NCI-H2029 treated with DMSO at 0.1 percent for 48 hours (cell line): ENCODE measurements at regions not wholly inside any gene's neighbourhood (a gene's known extent, or its start where the extent isn't known, plus 50 kb on each side); places are given as distances from the start of the nearest gene placed in this dataset.

ENCODE experiments used
- DNase-seq: peaks from one replicate; lab custom pipeline; 2025; lab: John Stamatoyannopoulos, UW

DNA sequence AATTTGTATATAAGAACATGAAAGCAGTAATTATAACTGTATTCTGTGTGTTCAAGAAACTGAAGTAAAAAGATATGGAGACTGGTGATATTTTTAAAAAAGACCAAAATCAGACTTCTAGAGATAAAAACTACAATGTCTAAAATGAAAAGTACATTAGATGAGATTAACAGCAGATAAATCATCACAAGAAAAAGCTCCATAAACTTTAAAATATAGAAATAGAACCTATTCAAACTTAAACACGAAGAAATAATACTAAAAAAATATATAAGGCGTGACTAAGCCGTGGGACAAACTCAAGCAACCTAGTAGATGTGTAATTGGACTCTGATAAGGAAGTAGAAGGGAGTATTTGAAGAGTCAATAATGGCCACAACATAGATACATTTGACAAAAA, 189.1 kb upstream of the ZMIZ1 start:
- no peak for DNase-seq

DNA sequence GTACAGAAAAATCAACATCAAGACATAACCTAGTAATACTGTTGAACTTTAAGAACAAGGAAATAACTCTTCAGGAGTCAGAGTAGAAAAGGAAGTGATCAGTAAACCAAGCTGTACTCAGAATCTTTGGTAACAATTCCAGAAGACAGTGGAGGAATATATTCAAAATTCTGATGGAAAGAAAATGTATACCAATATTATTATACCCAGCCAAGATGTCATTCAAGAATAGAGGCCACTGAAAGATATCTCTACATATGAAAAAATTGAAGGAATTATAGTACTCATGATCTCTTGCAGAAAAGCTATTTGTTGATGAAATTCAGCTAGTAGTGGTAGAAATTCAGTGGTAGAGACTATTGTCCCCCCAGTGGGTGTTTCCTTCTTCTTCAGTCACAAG, 182.6 kb upstream of the ZMIZ1 start:
- no peak for DNase-seq

DNA sequence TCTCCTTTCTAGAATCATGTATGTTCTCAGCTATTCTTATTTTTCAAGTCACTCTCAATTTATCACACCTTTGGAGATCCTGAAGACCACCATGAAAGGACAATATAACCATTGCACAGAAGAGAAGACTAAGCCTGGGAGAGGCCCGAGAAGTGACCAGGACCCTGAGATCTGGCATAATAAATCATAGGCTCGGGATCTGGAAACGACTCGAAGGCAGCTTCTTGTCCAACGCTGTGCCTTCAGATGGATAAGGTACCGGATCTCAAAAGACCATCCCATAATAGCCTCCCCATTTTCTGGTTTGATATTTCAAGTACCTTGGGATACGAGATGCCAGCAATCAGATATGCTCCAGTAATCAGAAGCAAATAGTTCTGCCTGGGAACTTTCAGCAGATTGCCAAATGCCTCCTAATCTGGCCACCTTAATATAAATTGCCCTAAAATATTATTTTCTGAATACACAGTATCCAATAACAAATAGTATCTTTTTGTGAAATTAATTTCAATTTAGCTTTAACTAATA, 179.2 kb upstream of the ZMIZ1 start:
- no peak for DNase-seq

DNA sequence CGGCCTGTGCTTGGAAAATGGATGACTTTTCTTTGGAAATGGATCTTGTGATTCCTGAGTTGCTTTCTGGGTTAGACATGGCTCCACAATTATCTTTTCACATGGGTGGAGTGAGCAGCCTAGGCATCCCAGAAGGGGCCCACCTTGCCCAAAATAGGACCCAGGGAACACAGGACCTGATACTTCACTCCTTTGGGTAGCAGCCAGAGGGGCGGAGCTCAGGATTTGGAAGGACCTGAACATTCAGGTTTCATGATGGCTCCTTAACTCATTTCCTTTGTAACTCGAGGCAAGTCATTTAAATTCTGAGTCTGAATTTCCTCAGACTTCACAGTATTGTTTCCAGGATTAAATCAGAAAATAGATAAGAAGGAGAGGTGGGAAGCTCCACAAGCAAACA, 178.3 kb upstream of the ZMIZ1 start:
- DNase-seq: no peak

DNA sequence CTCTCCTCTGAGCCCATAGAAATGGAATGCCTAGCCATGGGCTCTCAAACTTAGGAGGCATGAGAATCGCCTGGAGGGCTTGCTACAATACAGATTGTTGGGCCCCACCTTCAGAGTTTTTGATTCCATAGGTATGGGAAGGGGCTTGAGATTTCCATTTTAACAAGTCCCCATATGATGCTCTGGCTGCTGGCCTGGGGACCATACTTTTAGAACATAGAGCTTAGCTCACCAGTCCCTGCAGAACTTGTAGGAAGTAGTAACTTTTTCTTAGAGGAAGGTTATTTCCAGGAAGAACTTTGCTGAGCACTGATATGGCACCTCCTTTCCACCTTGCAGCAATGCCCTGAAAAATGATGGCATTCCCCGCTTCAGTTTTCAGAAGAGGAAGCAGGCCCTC, 177.0 kb upstream of the ZMIZ1 start:
- DNase-seq: no peak

DNA sequence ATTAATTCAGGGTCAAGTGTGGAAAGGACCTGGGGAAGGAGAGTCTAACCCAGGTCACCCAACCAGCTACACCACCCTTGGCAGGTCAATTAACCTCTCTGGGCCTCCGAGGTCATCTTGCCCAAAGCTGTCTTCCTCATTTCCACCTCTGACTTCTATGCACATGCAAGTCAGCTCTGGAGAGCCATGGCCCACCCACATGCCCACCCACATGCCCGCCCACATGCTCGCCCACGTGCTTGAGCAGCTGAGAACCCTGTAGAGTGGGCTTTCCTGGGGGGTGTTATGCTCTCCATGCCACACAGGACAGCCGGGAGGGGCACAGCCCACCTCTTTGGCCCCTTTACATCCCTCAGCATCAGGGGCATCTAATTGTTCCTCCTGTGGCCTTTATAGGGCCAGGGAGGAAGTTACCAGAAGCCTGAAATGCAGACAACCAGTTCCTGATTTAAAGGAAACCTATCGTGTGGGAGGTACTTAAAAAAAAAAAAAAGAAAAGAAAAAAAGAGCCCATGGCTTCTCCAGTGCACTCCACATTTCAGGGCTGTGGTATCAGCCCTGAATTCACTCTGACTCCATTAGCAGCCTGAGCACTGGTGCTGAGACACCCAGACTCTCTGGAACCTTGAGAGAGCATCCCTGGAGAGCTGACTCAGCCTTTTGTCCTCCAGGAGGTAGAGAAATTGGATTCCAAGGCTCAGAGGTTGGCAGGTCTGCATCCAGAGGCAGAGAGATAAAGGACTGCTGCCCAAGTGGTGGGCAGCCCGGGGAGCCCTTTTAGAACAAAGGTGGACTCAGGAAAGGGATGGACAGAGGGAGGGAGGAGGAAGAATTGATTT, 176.2 kb upstream of the ZMIZ1 start:
- no peak for DNase-seq

DNA sequence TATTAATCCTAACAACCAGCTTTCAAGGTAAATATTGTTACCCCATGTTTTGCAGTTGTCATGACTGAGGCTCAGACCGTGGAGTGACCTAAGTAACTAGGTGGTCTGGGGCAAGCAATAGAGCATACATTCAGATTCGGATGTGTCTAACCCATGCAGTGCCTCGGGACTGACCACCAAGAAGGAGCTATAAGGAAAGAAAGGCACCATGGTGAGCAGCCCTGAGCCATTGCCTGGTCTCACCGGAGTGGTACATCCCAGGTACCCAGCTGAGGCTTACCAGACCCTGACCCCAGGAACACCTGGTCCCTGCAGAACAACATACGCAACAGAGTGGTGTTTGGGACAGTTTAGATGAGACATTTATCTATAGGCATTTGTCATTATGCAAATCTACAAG, 175.5 kb upstream of the ZMIZ1 start:
- no peak for DNase-seq

DNA sequence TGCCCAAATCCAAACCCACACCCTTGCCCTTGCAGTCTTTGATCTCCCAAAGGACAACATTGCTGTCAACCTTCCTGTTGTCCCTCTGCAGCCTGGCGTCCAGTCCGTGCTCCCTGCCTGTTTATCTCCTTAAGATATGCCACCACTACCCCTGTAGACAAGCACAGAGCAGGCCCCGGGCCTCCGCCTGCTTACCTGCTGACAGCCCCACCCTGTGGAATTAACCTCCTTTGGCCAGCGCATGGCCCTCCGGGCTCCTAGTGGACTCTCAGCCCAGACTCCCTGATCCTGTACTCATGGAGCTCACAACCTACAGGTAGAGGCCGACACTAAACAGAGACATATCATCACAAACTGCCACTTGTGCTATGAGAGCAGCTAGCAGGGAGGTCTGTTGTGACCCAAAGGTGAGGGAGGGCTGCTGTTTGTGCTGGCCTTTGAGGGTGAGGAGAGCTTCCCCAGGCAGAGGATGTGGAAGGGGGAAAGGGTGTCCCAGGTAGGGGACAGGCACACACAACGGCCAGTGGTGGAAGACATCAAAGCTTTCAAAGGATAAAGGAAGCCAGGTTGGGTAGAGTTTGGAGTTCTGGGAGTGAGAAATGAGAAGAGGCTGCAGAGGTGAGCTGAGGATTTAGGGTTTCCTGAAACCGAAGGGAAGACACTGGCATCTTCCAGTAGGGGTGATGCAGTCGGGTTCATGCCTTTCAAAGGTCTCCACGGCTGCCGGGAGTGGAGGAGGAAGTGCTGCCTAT, 174.5 kb upstream of the ZMIZ1 start:
- no peak for DNase-seq

DNA sequence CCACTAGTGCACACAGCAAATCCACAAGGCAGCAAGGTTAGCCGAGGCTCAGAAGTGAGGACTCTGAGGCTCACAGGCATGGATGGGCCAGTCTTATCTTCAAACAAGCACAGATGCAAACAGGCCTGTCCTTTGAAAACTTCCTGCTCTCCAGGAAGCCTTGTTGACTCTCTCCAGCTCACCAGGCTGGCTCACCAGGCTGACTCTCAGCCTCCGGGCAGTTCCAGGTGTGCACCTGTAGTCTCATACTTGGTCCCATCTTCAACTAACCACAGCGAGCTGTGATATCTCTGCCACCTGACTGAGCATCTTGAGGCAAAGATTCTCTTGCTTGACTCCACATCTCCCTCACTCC, 173.9 kb upstream of the ZMIZ1 start:
- DNase-seq: no peak

DNA sequence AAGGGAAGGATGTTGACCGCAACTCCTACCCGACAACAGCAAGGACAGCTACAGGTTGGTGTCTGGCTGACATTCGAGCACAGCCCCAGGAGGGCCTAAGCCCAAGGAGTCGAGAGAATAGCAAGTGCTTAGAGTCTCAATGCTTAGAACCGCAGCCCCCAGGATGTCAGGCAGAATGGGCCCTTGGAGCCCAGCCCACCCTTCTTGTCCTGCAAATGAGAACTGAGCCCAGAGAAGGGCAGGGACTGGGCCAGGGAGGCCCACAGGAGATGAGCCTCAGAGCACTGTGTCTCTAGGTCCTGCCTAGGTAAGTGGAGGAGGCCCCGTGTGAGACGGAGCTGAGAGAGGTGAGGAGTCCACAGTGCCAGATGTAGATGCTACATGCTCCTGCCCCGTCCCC, 173.3 kb upstream of the ZMIZ1 start:
- no peak for DNase-seq

DNA sequence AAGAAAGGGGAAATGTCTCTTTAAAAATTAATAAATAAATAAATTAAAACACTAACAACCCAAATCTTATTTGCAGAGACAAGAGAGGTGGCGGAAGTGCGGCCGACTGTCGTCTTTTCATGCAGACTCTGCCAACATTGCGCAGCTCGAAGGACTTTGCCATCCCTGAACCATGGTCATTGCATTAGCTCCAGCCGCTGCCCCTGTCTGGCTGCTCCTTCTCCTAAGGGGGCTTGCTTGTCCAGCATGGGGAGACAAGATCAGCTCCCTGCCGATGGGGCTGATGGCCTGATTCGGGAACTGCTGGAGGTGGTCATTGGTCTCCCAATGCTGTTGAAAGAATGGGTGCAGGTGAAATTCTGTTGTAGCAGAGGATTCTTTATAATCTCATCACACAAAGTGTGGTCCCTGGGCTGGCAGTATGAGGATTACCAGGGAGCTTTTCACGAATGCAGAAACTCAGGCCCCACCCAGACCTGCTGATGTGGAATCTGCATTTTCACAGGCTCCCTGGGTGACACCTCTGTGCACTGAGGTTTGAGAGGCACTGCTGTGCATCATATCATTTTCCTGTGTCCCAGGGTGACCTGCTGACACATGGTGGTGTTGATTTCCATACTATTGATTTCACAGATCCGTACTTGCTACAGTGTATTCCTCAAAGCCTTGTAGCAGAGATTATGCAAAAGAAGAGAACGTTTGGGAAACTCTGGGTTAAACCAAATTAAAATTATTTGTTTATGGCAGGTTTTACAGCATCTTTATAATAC, 172.4 kb upstream of the ZMIZ1 start:
- DNase-seq: no peak

DNA sequence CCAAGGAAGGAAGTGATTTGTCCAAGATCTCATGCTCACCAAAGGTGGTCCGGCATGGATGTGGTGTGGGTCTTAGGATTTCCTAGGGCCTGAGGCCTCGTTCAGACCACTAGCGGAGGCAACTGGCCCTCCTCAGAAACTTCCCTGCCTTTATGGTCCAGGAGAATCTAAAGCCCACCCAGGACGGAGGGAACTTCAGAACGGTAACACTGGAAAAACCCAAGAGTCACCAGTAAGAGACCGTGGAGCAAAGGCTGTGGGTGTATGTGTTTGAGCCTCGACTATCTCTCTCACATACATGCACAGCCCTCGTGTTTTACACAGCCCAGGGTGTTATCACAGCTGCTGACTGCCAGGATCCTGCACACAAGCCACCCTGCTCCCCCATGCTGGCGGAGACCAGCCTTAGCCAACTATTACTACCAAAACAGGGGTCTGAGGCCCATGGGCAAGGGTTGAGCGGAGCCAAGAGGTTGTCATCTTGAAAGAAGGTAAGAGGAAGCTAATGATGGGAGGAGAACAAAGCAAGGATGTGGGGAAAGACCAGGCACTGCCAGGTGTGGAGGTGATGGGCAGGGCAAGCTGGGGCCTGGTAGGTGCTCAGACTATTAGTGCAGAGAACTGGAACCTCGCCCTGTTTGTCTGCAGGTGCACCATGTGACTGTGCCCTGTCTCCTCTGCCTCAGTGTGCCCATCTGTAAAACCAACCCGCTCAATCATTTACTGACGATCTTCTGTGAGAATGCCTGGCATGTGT, 170.2 kb upstream of the ZMIZ1 start:
- DNase-seq: no peak

DNA sequence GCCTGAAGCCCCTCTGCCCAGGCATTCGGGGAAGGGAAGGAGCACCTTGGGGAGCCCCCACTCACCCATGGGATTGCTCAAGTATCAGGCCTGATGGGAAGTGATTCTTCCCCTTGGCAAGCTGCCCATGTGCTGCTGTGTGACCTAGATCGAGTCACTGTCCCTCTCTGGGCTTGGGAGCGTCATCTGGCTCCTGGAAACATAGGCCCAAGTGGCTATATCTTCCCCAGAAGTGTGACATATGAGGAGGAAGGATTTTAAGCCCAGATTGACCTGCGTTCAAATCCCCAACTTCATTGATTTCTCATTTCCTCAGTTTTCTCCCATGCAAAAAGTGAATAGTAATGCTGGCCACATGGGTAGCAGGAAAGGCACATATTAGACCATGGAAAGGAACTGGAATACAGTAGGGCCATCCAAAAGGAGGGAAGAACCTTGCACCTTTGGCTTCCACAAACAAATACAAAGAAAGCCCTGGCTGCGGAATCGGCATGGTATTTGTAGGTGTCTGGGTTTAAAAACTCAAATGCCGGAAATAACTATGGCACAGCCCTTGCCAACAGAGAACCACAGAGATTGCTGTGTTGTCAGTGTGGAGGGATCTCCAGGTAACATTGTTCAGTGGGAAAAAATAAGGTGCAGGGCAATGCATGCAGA, 169.5 kb upstream of the ZMIZ1 start:
- no peak for DNase-seq

DNA sequence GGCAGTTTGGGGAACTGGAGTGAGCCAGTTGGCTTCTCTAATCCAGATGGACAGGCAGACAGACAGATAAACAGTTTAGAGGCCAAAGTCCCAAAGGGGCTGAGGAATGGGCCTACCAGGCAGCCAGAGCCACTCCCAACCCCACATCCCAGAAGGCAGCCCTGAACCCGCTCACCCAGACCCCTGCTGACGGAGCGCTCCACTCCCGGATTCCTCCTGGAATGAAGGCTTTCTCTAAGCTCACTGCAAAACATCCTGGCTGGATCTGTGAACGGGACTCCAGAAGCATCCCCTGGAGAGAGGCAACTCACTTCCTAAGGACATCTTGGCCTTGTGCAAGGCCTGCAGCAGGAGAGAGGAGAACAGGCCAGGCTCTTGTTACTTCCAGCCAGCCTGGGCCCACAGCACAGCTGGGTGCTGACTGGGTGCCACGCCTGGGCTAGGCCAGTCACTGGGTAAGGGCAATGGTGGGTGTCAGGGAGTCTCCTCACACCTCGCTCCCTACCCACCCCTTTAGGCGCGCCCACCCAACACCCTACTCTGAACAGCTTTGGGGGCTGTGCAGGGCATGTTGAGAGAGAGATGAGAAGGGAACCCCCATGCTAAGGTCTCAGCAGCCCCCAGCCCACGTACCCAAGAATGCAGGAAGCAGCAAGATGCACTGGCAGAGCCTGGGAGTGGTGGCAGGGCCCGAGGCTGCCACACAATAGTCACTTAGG, 168.6 kb upstream of the ZMIZ1 start:
- no peak for DNase-seq

DNA sequence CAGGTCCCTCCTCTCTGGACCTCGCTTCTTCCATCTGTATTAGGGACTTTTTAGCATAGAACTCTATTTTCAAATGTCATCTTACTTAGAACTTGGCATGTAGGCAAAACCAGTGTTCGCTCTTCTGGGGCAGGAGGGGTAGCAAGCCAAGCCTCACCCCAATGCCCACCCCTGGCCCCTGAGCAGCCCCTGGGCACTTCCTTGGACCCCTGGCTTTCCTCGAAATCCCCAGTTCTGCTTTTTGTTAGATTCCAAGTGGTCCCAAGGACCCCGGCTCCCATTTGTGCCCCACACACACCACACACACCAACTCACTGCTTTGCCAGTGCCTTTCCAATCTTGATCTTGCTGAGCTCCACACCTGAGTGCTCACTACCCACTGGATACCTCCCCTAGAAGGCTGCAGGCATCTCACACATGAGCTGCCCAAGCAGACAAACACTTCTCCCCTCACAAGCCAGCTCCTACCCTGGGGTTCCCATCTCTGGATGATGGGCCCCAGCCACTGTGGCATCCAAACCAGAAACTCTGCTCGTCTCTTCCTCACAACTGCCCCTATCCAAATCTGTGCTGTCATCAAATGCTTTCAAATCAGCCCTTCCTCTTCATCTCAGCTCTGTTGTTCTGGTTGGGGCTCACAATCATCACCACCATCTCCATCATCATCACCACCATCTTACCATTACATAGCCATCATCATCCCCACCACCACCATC, 167.9 kb upstream of the ZMIZ1 start:
- no peak for DNase-seq

DNA sequence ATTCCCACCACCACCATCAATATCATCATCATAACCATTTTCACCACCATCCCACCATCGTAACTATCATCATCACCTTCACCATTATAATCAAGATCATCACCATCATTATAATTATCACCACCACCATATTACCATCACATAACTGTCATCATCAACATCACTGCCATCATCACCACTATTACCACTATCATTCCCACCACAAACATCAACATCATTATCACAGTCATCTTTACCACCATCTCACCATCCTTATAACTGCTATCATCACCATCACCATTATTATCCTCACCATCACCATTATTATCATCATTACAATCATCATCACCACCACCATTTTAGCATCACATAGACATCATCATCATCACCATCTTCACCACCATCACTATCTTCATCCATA, 167.1 kb upstream of the ZMIZ1 start:
- no peak for DNase-seq

DNA sequence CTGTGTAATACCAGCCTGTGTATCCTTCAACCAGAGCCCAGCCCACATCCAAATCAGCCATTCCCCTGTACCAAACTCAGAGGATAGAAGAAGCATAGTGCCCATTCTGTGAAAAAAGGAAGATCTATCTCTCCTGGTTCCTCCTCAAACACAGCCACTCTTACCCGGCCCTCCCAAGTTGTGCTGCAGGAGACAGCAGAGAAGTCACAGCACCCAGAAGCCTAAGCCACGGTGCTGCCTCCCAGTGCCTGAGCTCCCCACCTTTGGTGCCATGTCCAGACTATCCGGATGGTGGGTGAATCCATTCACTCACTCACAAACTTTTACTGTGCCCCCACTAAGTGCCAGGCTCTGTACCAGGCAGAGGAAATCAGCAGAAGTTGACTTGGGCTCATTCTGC, 166.0 kb upstream of the ZMIZ1 start:
- DNase-seq: no peak

DNA sequence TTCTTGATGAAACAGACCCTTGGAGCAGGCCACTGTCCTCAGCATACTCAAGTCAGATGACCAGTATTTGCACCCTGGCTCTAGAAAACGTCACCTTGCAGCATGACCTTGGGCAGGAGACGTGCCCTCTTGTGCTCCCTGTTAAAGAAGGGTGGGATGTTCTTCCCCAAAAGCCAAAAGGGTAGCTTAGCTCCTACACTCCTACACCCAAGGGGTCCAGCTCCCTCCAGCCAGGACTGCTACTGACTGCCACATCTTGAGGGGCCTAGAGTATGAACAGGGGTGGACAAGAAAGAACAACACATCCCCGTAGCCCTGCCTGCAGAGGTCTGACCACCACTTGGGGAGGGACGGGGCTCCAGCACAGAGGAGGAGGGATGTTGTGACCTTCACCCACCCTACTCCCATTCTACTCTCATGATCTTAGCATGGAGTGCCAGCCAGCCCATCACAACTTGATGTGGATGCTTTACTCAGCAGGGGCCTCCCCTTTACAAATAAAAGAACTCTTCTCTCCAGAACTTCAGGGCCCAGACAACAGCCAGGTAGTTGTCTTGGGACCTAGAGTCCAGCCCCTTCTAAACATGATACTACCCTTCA, 165.3 kb upstream of the ZMIZ1 start:
- DNase-seq: no peak

DNA sequence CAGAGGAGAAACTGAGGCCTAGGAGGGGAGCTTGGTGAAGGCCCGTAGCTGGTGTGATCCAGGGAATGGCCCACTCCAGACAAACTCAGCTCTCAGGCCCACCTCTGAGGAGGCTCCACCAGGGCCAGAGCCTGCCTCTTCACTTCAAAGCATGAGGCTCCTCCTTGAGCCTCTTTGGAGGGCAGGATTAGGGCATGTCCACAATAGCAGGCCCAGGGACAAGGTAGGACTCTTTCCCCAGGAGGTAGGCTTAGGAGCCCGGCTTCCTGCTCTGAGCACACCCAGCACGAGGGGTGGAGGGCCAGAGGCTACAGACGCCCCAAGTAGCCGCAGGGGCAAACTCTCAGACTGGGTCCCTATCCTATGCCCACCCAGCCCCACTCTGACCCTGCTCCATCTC, 164.6 kb upstream of the ZMIZ1 start:
- no peak for DNase-seq
